Activated CD8-positive, alpha-beta T cell treated with anti-CD3 and anti-CD28 coated beads for 36 hours (primary cell): ENCODE measurements at regions not wholly inside any gene's neighbourhood (a gene's known extent, or its start where the extent isn't known, plus 50 kb on each side); places are given as distances from the start of the nearest gene placed in this dataset.

Experiments
- ATAC-seq: fragments of 200-7000 bp; cut with Tn5 transposase; one replicate; pipeline ENCODE4 v1.10.0; 2021; ENCODE audit warnings: mild to moderate bottlenecking, moderate library complexity
- CTCF ChIA-PET: fragments of 350-600 bp; sonication (Branson Sonifier 250); formaldehyde crosslinking; loops from one replicate; lab custom pipeline; 2021; ENCODE audit warnings: antibody characterized with exemption; lab: Charles Lee
- POLR2A ChIA-PET: fragments of 350-600 bp; sonication (Branson Sonifier 250); formaldehyde crosslinking; loops from one replicate; lab custom pipeline; 2021; ENCODE audit warnings: antibody characterized with exemption; lab: Charles Lee
- DNase-seq: peaks from one replicate; pipeline ENCODE4 v3.0.0-alpha.2; 2020
- H3K27ac Mint-ChIP-seq: one replicate; pipeline ENCODE4 v1.8.0; 2021; ENCODE audit warnings: mild to moderate bottlenecking, mixed read lengths
- H3K27me3 Mint-ChIP-seq: one replicate; pipeline ENCODE4 v1.8.0; 2021; ENCODE audit warnings: mixed read lengths
- H3K36me3 Mint-ChIP-seq: one replicate; pipeline ENCODE4 v1.8.0; 2021; ENCODE audit warnings: low read depth, mixed read lengths
- H3K4me1 Mint-ChIP-seq: one replicate; pipeline ENCODE4 v1.8.0; 2021; ENCODE audit warnings: low read depth, mixed read lengths
- H3K4me3 Mint-ChIP-seq: one replicate; pipeline ENCODE4 v1.8.0; 2021; ENCODE audit warnings: mild to moderate bottlenecking, moderate library complexity, mixed read lengths
- H3K9me3 Mint-ChIP-seq: one replicate; pipeline ENCODE4 v1.8.0; 2021; ENCODE audit warnings: mixed read lengths
- CTCF ChIP-seq: fragments of 200-600 bp; IDR thresholded peaks from one replicate; pipeline ENCODE4 v1.8.0; 2022; ENCODE audit warnings: antibody characterized with exemption, mild to moderate bottlenecking
- intact Hi-C: fragments of 100-400 bp; cut with micrococcal nuclease; formaldehyde crosslinking; loops from one replicate; pipeline ENCODE4 v1.10.0; 2022

GRCh38 chr16:60302676-60303075, 1568.6 kb upstream of the GOT2 start:
- intact Hi-C loops: no loop called here
- H3K36me3 Mint-ChIP-seq: no peaks in the 10 kb centered on the region
- no peak overlapping the region for H3K4me3 Mint-ChIP-seq
- no peak overlapping the region for H3K27ac Mint-ChIP-seq
- DNase-seq (no peak), ATAC-seq (no peak)
- ChIA-PET POLR2A (no interaction called here), CTCF (no interaction called here)
- peaks cover 9% of the 10 kb centered on the region for H3K9me3 Mint-ChIP-seq
- no peak for TF ChIP-seq CTCF
- no peaks in the 10 kb centered on the region for H3K4me1 Mint-ChIP-seq
- no peaks in the 10 kb centered on the region for H3K27me3 Mint-ChIP-seq

GRCh38 chr16:60302261-60302660, 1568.1 kb upstream of the GOT2 start:
- no peak for TF ChIP-seq CTCF
- Mint-ChIP-seq H3K36me3 (no peaks in the 10 kb centered on the region), H3K9me3 (peaks cover 9% of the 10 kb centered on the region), H3K27ac (no peak overlapping the region), H3K4me1 (no peaks in the 10 kb centered on the region), H3K27me3 (no peaks in the 10 kb centered on the region), H3K4me3 (no peak overlapping the region)
- ATAC-seq: no peak
- DNase-seq: no peak
- ChIA-PET POLR2A (no interaction called here), CTCF (no interaction called here)
- intact Hi-C loops: no loop called here

- CTCF ChIA-PET: no interaction called here
- H3K27ac Mint-ChIP-seq: no peak overlapping the region
- H3K27me3 Mint-ChIP-seq: no peaks in the 10 kb centered on the region
- H3K4me1 Mint-ChIP-seq: no peaks in the 10 kb centered on the region
- DNase-seq (no peak), ATAC-seq (no peak)
- intact Hi-C loops: no loop called here
- POLR2A ChIA-PET: no interaction called here
- H3K36me3 Mint-ChIP-seq: no peaks in the 10 kb centered on the region
- TF ChIP-seq CTCF: no peak
- H3K9me3 Mint-ChIP-seq: peaks cover 6% of the 10 kb centered on the region
- no peak overlapping the region for H3K4me3 Mint-ChIP-seq
These were observed 1565.2 kb upstream of the GOT2 start for GRCh38 chr16:60299241-60299776.

- TF ChIP-seq CTCF: no peak
- H3K27me3 Mint-ChIP-seq: no peaks in the 10 kb centered on the region
- H3K36me3 Mint-ChIP-seq: no peaks in the 10 kb centered on the region
- ATAC-seq: no peak
- H3K9me3 Mint-ChIP-seq: no peaks in the 10 kb centered on the region
- no peaks in the 10 kb centered on the region for H3K4me1 Mint-ChIP-seq
- intact Hi-C loops: no loop called here
- DNase-seq: no peak
- no peak overlapping the region for H3K27ac Mint-ChIP-seq
- H3K4me3 Mint-ChIP-seq: no peak overlapping the region
- POLR2A ChIA-PET: no interaction called here
- CTCF ChIA-PET: no interaction called here
These were observed 1561.3 kb upstream of the GOT2 start for GRCh38 chr16:60295451-60295850.

- Mint-ChIP-seq H3K4me1 (no peaks in the 10 kb centered on the region), H3K36me3 (no peaks in the 10 kb centered on the region), H3K27ac (no peak overlapping the region), H3K27me3 (no peaks in the 10 kb centered on the region), H3K9me3 (peaks cover 6% of the 10 kb centered on the region), H3K4me3 (no peak overlapping the region)
- intact Hi-C loops: no loop called here
- CTCF ChIA-PET: no interaction called here
- no peak for ATAC-seq
- no peak for DNase-seq
- TF ChIP-seq CTCF: no peak
- POLR2A ChIA-PET: no interaction called here
These were observed 1551.7 kb upstream of the GOT2 start for GRCh38 chr16:60285794-60286193.
